Activated naive CD4-positive, alpha-beta T cell treated with Interleukin-2 at 50 U/mL for 16 hours (primary cell): ENCODE measurements at regions not wholly inside any gene's neighbourhood (a gene's known extent, or its start where the extent isn't known, plus 50 kb on each side); places are given as distances from the start of the nearest gene placed in this dataset.

Source experiments
- DNase-seq: peaks from one replicate; pipeline ENCODE4 v3.0.0-alpha.2; 2020

GRCh38 chr2:4391013-4391412 is 687.6 kb downstream of the DCDC2C start:
- no peak for DNase-seq

- DNase-seq = no peak
These were observed 701.0 kb downstream of the DCDC2C start for GRCh38 chr2:4404363-4404762.

DNA sequence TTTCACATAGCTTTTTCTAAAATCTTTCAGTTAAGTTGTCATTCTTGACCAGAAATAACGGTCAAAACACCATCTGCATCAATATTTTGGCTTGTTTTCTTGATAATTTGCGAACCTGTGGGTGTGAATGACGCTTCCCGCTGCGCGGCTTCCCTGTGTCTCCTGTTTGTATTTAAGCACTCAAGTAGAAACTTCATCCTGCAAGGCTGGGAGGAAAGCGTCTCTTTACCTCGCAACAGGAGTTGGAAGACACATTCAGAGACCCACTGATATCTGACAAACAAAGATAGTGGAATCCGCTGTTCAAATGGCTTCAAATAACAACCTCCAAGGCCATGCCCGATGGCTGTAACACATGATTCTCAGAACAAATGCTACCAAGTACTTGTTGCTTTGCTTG is 704.9 kb downstream of the DCDC2C start:
- DNase-seq = no peak

GRCh38 chr2:4412637-4413187 is 709.3 kb downstream of the DCDC2C start:
- no peak for DNase-seq

- no peak for DNase-seq
These were observed 711.8 kb downstream of the DCDC2C start for GRCh38 chr2:4415171-4415570.

DNA sequence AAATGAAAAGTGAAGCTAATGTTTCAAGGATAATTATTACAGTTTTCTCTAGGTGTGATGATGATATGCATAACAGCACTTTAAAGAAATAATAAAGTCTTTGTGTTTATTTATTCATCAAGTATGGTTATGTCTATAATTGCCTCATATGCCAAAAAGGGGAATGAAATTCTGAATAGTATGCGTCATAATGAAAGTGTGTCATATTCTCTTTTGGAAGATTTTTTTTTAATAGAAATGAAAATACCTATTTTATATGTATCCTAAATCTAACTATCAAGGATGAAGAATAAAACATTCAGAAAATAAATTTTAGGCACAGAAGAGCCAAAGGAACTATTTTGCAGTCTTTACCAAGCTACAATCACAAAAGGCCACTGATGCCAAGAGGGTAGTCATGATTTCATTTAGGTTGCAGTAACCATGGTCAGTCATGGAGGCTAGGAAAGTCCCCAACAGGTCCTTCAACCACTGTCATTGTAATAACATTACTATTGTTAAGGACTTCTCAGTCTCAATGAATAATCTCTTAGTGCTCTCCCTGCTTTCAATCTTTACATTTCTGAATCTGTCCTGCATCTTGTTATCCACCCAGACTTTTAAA is 712.5 kb downstream of the DCDC2C start:
- no peak for DNase-seq

DNA sequence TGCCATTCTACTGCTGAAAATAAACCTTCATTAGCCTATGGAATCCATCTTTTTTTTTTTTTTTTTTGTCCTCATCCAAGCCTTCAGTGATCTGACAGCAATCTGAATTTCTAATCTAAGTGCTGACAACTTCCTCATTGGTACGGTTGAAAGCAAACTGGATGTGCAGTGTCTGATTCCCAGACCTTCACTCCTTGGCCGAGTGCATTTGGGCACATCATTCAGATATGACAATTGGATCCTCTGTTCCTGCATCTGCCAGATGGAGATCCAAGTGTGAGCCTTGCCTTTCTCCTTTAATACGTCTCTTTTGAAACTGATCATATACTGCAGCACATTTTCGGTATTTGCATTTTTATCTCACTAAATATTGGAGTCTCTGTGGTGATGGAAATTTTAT is 713.1 kb downstream of the DCDC2C start:
- no peak for DNase-seq

DNA sequence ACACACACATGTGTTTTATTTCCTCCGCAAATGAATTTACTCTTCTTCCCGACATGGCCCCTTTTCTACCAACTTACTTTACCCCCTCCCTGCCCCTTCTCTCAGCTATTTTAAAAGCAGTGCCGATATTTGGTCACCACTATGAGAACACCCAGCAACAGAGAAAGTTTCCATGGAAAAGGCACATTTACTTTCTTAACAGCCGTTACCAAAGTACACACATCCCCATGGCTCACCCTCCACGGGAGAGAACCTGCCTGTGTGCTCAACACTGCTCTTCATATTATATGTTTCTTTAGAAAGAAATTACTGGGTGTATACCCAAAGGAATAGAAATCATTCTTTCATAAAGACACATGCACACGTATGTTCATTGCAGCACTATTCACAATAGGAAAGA is 714.4 kb downstream of the DCDC2C start:
- no peak for DNase-seq

GRCh38 chr2:4420032-4420431 is 716.7 kb downstream of the DCDC2C start:
- DNase-seq = no peak

- DNase-seq = no peak
These were observed 720.8 kb downstream of the DCDC2C start for GRCh38 chr2:4424153-4424552.

DNA sequence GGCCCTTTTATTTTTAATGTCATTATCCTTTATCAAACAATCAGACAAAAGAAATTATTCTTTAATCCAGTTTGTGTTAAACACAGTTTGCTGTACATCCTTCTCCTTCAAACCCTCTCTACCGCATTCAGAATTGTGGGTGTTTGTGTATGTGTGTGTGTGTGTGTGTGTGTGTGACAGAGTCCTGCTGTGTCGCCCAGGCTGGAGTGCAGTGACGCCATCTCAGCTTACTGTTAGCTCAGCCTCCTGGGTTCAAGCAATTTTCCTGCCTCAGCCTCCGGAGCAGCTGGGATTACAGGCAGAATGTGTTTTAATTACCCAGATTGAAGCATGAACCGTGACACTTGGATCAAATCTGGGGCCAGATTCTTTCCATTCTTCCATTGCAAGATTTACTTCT is 723.7 kb downstream of the DCDC2C start:
- DNase-seq = no peak

- DNase-seq = no peak
These were observed 742.4 kb downstream of the DCDC2C start for GRCh38 chr2:4445821-4446220.

DNA sequence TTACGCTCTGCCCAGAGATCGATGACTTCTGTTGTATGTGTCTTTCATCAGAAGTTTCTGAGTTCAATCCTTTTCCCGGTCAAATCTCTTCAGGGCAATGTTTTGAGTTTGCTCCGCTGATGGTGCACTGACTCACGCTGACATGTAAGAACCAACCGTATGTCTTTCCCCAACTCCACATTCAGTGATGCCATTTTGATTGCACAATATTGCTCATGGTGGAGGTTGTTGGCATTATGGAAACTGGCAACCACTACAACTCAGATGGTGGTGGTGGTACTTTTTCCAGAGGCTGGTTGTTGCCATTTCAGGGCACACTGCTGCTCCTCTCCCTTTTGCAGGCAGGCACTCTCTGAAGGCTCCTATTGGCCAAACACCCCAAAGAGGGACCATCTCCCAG is 751.5 kb downstream of the DCDC2C start:
- no peak for DNase-seq

DNA sequence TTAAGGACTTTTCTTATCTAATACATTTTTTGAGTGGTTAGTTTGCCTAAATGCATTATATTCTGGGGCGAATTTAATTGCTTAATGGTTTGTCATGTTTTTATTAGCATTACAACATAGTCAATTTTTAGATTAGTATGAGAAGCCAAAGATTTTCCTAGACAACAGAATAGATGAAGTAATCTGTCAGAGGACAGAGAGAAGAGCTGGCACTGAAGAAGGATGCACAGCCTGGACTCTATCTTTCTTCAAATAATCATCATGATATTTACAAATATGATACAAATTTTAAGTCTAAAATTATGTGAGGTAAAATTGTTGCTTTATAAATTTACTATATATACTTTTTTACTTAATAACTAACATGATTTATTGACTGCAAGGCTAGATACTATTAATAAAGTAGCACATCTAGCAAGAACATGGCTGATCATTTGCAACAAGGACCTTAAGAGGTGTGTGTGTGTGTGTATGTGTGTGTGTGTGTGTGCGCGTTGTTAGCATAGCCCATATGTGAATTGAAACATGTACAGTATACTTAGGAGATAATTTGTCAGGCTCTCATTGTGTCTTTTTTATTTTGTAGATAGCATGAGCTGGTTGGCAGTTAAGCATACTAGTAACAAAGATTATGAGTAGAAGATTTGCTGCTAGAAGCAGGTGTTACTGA is 752.2 kb downstream of the DCDC2C start:
- DNase-seq = no peak

DNA sequence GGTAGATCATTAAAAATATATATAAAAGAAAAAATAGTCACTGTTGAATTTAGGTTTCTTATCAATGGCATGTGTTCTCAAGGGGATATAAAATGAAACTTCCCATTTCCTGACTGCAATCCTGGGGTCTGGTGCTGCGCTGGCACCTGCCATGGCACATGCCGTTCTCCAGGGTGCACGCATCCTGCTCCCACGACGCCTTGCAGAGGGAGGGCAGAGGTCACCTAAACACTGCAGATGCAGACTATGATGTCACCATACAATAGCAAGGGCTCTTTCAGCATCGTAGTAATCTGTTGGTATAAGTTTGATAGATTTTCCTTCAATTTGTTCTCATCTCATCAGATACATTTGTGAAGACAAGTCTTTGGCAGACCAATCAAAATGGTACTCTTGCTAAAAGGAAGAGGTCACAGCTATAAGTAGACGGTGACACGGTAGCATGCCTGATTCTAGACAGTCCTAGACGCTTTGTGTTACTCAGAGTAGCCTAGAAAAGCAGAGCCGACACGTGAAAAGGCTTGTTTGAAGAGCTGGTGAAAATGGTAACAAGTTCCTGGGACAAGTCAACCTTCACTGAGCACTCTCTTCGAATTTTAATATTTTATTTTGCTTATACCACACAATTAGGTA is 761.4 kb downstream of the DCDC2C start:
- no peak for DNase-seq

GRCh38 chr2:4465671-4466070 is 762.3 kb downstream of the DCDC2C start:
- no peak for DNase-seq

- no peak for DNase-seq
These were observed 772.2 kb downstream of the DCDC2C start for GRCh38 chr2:4475618-4476017.

DNA sequence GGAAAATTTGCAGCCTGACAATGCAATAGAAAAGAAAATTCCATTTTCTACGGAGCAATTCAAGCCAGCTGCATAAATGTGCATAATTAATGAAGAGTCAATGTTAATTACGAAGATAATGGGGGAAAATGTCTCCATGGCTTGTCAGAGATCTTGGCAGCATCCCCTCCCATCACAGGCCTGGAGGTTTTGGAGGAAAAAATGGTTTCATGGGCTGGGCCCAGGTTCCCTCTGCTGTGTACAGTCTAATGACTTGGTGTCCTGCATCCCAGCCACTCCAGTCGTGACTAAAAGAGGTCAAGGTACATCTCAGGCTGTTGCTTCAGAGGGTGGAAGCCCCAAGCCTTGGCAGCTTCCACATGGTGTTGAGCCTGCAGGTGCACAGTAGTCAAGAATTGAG is 779.7 kb downstream of the DCDC2C start:
- DNase-seq = no peak

- no peak for DNase-seq
These were observed 783.6 kb downstream of the DCDC2C start for GRCh38 chr2:4486971-4487370.

DNA sequence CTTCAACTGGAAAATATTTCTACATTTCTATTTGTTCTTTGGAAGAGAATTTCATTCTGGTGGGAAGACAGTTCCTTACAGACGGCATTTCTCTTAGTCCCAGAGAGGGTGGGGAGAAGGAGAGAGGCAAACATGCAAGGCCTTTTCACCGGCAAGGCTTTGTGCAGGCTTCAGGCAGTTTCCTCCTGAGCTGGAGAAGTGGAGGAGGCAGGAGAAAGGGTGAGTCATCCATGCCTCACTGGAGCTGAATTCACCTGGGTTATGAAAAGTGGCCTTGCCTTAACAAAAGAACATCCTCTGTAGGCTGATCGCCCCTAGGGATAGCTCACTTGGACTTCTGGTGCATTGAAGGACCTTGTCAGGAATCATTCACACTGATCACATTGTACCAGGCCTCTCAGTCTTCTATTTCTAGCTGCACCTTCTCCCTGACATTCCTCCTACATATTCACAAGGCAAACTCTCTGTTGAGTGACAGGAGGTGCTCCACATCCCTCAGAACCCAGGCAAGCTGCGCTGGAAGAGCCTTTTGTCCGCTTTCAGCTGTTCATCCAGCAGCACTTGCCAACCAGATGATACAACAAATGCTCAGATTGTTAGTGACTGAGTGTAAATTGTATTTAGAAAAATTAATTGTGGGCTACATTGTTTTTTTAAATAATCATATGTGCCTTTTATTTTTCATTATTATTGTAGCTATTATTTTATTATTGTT is 796.1 kb downstream of the DCDC2C start:
- DNase-seq = no peak

DNA sequence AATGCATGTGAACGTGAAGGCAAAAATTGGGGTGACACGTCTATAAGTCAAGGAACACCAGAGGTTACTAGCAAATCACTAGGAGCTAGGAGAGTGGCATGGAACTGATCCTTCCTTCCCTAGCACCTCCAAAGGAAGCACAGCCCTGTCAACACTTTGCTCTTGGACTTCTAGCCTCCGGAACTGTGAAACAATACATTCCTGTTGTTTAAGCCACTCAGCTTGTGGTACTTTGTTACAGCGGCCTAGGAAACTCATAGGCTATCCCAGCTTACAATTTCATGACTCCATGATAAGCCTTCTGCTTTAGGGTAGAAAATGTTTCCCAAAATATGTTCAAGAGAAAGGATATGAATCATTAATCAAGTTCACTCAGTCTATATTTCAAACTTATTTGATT is 798.1 kb downstream of the DCDC2C start:
- no peak for DNase-seq

DNA sequence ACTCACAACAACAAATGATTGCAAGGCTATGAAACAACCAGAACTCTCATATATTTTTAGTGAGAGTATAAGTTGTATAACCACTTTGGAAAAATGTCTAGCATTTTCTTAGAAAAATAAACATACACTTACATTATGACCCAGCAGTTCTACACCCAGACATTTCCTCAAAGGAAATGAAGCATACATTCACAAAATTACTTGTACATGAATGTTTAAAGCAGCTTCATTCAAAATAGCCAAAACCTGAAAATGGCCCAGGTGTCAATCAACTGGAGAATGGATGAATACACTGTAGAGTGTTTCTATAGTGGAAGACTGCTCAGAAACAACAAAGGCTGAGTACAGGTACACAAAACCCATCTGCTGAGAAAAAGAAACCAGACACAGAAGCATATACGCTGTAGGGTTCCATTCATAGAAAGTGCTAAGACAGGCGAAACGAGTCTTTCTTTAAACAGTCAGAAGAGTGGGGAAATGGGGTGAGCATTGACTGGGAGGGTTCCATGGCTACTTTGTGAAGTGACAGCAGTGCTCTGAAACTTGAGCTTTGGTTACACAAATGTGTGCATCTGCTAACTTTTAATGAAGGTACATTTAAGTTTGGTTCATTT is 799.0 kb downstream of the DCDC2C start:
- no peak for DNase-seq

- DNase-seq = no peak
These were observed 804.3 kb downstream of the DCDC2C start for GRCh38 chr2:4507661-4508060.
